ENCODE measurements at regions not wholly inside any gene's neighbourhood (a gene's known extent, or its start where the extent isn't known, plus 50 kb on each side); places are given as distances from the start of the nearest gene placed in this dataset.

DNA sequence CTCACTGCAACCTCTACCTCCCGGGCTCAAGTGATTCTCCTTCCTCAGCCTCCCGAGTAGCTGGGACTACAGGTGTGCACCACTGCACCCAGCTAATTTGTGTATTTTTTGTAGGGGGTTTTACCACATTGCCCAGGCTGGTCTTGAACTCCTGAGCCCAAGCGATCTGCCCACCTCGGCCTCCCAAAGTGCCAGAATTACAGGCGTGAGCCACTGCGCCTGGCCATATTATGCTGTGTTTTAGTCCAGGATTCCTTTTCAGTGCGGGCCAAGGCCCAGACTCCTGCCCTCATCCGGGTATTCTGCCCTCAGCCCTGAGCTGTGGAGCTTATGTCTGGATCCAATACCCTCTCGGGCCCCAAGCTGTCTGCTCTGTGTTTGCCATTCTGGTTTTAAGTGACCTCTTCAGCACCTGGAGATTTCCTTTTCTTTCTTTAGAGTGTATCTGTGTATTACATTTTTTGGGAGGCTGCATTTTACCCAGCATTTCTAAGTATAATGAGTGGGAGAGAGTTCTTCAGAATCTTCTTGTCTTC lies 114.9 kb downstream of the BUB3 start:
- TF ChIP-seq, protein P1, sequence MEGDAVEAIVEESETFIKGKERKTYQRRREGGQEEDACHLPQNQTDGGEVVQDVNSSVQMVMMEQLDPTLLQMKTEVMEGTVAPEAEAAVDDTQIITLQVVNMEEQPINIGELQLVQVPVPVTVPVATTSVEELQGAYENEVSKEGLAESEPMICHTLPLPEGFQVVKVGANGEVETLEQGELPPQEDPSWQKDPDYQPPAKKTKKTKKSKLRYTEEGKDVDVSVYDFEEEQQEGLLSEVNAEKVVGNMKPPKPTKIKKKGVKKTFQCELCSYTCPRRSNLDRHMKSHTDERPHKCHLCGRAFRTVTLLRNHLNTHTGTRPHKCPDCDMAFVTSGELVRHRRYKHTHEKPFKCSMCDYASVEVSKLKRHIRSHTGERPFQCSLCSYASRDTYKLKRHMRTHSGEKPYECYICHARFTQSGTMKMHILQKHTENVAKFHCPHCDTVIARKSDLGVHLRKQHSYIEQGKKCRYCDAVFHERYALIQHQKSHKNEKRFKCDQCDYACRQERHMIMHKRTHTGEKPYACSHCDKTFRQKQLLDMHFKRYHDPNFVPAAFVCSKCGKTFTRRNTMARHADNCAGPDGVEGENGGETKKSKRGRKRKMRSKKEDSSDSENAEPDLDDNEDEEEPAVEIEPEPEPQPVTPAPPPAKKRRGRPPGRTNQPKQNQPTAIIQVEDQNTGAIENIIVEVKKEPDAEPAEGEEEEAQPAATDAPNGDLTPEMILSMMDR (conservative IDR thresholded peaks at IDR 0.05; ENCODE audit: low read length), result no peak
- no peak for TF ChIP-seq EZH2phosphoT487 (IDR thresholded peaks at IDR 0.05; ENCODE audit: borderline replicate concordance)
